ENCODE measurements at regions not wholly inside any gene's neighbourhood (a gene's known extent, or its start where the extent isn't known, plus 50 kb on each side); places are given as distances from the start of the nearest gene placed in this dataset.

DNA sequence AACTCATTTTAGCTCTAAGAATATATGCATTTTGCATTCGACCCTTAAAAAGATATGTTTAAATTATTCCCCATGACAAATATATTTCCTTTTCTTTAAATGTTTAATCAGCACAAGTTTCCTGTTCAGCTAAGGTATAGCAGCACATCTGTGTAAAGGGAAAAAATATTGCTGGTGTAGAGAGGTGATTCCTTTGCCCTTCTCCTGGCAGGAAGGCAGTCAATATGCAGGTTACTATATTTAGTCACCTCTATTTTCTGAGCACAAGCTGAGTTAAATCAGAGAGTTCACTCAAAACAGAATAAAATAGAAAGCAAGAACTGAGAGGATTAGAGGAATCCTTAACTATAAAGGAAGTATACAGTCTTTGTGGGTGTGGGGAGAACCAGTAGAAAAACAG lies 274.4 kb upstream of the PCSK5 start:
- no peak for DNase-seq (ENCODE audit: low read depth)

DNA sequence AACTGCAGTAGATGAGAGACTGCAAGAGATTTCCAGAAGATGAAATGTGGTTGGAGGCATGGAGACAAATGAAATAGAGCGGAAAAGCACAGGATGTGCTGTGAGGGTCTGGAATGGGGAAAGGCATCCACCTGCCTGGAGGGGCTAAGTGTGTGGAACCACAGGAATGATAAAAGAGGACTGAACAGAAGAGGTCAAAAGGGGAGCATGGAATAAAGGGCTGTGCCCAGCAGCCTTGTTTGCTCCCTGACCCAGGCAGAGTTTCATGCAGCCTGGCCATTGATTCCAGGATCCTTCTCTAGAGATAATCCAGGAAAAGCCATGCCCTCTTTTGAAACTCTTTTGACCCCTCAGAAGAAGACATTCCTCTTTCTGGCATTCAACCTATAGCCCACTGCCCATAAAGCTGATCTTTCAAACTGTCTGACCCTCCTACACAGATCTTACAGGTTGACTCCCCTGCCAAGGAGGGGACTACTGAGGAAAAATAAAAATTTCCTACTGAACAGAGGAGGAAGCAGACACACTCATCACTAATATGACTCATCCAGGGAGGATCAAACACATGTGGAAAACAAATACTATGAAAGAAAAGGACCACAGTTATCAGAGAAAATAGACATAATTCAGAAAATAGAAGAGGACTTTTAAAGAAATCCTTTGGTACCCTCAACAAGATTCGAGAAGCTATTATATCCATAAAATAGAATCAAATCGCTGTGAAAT lies 273.5 kb upstream of the PCSK5 start:
- no peak for DNase-seq (ENCODE audit: low read depth)

DNA sequence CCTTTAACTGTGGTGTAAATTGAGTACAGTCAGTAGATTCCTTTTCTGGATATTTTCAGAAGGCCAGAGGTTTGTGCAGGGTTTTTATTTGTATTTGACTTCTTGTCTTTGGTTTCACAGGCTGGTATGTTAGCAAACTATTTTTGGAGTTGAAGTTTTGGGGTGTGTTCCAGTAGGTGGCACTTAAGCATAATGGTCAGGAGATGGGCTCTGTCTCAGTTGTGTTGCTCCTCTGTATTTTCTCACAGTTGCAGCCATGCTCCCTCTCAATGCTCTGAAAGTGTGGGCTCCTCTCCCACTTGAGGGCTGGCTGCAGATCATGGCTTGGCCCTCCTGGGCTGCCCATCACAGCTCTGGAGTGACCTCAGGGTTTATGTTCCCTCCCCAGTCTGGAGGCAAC lies 267.0 kb upstream of the PCSK5 start:
- no peak for DNase-seq (ENCODE audit: low read depth)

DNA sequence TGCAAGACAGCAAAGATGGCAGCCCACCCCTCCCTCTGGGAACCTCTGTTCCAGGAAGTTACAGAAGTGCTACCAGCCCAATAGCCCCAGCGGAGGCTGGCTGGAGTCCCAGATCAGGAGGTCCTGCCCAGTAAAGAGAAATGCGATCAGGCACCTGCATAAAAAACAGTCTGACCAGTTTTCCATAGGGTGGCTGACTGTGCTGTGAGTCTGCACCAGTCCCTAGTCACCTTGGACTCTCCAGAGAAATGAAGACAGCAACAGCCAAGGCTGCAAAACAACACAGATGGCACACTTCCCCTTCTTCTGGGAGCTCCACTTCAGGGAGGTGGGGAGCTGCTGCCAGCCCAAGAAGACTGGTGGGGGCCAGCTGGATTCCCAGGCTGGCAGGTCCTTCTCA lies 265.5 kb upstream of the PCSK5 start:
- no peak for DNase-seq (ENCODE audit: low read depth)

DNA sequence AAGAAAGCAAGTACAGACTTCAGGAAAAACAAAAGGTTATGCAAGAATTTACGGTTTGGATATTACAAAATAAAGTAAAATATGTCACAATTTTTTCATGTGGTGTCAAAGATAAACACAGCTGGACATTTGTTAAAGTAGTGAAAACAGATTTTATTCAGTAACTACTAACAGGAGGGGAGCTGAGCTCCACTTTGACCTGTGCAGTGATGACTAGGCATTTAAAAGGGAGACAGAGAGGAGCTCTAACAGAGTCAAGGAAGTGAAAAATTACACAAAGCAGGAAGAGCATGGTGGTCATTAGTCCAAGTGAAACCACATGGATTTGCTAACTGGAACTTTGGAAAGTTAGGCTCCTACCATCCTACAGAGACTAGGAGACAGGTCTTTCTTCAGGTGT lies 263.6 kb upstream of the PCSK5 start:
- no peak for DNase-seq (ENCODE audit: low read depth)

DNA sequence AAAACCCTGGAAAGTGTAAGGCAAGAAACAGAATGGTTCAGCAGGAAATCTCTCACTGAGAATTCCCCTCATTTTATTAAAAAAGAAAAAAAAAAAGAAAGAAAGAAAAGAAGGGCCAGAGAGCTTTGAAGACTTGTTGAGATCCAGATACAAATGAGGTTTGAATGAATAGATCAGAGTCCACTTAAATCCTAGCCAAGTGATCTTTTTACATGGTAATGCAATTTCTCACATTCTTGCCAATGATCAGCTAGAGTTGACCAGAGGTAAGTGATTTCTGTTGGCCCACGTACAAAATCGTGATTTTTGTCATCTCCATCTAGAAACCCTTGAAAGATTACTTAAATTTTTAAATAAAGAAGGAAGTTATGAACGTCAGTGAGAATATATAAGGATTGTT lies 261.5 kb upstream of the PCSK5 start:
- DNase-seq (ENCODE audit: low read depth) = no peak

DNA sequence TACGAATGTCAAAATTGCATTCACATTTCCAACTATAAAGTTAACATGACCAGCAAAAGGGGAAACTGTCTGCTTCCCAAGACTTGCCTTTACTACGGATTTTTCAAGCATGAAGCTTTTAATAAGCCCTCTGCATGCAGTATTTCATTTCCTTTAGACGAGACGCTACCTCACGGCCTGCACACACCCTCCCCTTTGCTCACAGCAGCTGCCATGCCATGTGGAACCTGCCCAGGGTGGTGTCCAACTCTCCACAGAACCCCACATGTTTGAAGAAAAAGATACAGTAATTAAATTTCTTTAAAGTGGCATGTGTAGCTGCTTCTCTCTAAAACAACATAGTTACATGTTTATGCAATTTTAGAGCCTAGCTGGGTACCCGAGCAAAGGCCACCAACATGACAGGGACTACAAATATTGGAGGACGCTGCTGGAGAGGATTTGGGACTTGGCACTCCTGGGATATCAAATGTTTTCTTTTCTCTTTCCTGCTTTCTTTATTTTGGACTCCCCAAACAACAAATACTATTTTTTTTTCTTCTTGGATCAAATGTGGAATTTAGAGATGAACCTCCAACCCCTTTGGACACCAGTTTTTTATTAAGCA lies 256.9 kb upstream of the PCSK5 start:
- DNase-seq (ENCODE audit: low read depth) = no peak

DNA sequence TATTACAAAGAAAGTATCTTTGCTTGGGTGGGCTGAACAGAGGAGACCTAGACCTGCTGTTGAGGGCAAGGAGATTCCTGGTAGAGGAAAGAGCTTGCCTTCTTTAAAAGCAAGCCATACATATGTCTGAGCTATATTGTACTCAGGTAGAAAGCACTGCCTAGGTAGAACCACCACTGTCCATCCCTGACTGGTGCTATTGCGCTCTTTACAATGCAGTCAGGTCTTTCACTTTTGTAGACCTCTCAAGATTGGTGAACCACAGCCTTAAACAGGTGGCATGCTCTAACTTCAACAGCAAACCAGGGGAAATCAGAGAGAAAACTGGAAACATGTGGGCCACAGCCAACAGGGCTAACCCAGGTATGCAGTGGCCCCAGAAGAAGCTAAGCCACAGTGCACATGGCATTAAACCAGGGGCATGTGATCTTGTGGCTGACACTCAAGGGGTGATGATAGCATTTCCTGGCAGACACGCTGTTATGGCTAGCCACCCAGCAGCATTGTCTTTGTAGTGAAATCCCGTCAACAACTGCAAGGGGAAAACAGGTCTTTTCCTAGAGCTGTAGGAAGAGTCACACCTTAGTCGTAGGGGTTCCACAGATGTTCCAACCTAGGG lies 253.9 kb upstream of the PCSK5 start:
- no peak for DNase-seq (ENCODE audit: low read depth)

DNA sequence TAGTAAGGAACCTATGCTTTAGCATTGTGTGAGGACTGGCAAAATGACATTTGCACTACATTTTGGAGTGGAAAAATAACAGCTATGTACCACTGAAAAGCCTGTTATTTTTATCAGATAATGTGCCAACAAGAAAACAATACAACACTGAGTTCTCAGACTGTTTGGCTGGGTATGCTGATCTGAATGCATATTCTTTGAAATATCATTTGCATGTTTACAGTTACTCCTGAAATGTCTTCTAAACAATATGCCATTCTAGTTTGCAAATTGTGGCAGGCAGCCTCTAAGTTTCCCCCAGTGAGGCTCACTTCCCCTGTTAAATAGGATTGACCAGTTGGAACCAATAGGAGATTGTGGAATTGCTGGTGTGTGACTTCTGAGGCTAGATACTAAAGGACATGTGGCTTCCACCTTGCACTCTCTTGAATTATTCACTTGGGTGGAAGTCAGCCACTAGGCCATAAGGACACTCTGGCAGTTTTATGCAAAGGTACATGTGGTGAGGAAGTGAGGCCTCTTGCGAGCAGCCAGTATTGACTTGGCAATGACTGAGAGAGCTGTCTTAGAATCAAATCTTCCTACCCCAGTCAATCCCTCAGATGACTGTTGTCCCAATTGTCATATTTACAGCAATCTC lies 250.4 kb upstream of the PCSK5 start:
- DNase-seq (ENCODE audit: low read depth) = no peak

DNA sequence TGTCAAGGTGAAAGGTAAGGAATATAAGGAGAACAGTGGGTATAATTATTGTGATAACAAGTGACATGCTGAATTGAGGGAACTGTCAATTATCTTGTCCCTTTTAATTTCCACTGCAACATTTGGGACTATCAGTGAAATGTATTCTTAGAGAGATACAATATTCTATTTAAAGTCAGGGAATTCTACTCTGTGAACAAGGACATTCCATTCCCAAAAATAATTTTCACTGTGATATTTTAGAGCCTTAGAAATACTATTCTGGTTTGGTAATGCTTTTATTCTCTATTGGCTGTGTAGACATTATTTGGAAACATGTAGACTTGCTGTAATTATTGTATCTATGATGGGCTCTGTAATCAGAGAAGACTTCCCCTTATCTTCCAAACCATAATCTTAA lies 248.0 kb upstream of the PCSK5 start:
- DNase-seq (ENCODE audit: low read depth) = no peak

DNA sequence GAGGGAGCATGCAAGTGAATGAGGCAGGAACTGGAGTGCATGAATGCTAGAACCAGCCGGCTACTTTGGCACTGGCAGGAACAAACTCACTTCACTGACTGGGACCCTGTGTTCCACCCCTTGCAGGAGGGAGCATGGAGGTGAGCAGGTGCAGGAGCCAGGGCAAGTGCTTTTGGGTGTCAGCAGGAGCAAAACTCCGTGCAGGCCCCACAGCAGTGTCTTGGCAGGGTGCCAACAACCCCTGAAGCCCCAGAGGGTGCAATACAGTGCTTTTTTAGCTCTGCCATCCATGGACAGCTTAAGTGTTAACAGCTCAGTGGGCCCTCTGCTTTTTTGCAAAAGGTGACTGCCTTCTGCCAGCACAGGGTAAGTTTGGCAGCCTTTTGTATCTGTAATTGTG lies 245.8 kb upstream of the PCSK5 start:
- DNase-seq (ENCODE audit: low read depth) = no peak

DNA sequence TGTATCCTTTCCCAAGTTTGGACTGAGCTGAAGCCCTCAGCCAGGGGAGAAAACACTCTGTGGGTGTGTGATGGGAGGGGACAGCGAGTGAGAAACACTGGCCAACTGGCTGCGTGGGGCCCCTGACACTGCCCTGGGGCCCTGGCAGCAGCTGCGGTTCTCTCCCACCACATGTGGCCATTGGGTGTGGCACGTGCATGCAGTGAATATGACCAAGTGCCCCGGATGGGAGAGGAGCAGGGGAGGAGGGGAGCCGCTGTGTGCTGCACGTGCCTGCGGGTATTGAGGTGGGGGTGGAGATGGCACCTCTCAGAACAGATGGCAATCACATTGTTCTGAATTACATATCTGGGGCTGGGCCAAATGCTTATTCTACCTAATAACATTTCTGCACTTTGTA lies 242.4 kb upstream of the PCSK5 start:
- DNase-seq (ENCODE audit: low read depth) = no peak

DNA sequence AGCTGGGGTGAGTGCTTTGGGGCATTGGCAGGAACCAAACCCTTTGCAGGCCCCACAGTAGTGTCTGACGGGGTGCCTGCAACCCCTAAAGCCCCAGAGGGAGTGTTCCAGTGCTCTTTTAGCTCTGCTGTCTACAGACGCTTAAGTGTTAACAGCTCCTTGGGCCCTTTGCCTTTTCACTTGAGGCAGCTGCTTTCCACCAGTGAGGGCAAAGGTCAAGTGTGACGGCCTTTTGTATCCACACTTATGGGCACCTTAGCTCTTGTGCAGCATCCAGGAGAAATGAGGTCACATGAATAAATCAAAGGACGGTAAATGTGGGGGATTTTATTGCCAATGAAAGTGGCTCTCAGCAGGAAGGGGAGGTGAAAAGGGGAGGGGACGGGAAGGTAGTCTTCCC lies 241.4 kb upstream of the PCSK5 start:
- DNase-seq (ENCODE audit: low read depth) = no peak

DNA sequence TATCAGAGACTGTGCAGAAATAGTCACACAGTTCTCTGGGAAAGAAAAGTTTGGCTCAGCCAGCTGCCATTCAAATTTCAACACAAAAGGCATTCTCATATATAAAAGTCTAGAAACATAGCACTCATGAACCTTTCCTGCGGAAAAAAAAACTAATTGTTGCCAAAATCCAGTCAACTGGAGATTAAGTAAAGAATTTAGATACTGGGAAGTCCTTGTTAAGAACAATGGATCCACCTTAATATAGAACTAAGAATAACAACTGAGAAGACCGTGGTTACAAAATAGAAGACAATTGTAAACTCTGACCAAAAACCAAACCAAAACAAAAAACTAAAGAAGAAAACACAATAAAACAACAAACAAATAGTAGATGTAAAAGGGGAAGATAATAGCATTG lies 238.8 kb upstream of the PCSK5 start:
- DNase-seq (ENCODE audit: low read depth) = no peak

DNA sequence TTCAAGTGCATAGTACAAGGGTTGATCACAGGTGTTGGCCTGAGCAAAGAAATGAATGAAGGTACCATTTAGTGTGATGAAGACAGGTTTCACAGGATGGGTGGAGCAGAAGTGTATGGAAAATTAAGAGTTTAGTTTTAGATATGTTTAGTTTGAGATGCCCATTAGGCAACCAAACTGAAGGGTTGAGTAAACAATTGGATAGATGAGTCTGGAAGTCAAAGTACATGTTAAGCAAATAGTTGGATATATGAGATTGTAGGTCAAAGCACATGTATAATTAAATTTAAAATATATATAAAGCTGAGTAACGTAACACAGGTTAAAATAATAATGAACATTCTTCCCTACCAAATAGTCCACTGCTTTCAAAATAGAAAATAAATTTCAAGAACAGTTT lies 237.1 kb upstream of the PCSK5 start:
- DNase-seq (ENCODE audit: low read depth) = no peak

DNA sequence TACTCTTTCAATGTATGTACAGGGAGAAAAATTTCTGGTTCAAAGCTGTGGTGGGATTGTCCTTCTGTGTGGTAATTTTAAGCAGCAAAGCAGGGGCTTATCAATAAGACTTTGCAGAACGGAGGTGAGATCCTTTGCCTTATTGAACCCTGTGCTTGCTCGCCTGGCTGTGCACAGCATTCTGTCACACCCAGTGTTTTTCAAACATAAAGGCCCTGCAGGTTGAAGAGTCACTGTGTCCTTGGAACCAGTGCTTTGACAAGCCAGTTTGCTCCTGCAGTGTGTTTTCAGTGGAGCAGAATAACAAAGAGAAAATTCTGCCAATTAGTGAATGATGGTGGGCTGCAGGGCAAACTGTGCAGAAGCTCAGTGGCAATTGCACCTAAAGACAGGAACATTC lies 236.7 kb upstream of the PCSK5 start:
- DNase-seq (ENCODE audit: low read depth) = no peak

DNA sequence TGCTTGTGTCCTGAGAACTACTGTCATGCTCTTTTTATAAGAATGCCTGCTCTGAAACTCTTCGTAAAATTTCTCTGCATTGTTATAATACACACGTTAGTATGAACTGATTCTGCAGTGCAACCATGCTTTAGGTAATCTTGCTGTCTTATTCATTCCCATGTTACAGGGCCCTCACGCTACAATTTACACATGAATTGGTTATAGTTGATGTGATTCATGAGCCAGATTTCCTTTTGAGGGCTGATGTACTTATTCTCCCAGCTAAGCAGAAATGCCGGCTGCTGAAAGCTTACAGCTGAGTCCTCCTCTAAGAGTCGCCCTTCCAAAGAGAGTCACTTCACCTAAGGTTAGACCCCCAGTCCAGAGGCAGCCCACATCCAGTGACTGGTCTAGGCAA lies 233.5 kb upstream of the PCSK5 start:
- no peak for DNase-seq (ENCODE audit: low read depth)

DNA sequence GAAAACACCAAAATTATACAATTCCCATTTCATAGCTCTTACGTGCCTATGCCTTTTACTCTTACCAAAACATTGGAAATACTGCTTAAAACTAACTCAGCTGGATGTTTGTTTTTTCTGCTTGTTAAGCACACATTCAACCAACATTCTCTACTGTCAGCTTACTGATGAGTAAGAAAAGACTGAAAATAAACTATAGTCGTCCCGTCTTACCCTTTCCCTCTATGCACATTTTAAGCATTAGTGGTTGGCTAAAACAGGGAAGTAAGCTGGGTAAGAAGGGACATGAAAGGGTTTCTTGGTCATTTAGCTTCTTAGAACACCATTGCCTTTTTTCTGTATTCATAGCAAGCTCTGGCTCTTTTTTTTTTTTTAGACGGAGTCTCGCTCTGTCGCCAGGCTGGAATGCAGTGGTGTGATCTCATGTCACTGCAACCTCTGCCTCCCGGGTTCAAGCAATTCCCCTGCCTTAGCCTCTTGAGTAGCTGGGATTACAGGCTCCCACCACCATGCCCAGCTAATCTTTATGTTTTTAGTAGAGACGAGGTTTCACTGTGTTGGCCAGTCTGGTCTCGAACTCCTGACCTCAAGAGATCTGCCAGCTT lies 232.1 kb upstream of the PCSK5 start:
- DNase-seq (ENCODE audit: low read depth) = no peak

DNA sequence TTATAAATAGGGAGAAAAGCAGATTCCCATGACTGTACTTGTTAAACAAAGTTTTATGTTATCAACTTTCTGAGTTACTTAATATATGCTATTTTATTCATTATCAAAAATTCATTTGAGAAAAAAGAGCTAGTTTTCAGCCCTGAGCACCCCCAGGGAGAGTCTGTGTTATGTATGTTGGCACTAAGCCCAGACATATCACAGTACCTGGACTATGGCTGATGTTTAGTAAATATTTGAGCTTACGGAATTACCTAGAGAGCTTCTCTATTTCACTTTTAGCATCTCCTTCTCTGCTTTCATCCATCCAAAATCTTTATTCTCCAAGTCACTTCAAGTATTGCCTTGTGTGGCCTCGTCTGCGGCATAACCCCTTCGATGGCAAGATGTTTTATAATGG lies 225.9 kb upstream of the PCSK5 start:
- DNase-seq (ENCODE audit: low read depth) = no peak

DNA sequence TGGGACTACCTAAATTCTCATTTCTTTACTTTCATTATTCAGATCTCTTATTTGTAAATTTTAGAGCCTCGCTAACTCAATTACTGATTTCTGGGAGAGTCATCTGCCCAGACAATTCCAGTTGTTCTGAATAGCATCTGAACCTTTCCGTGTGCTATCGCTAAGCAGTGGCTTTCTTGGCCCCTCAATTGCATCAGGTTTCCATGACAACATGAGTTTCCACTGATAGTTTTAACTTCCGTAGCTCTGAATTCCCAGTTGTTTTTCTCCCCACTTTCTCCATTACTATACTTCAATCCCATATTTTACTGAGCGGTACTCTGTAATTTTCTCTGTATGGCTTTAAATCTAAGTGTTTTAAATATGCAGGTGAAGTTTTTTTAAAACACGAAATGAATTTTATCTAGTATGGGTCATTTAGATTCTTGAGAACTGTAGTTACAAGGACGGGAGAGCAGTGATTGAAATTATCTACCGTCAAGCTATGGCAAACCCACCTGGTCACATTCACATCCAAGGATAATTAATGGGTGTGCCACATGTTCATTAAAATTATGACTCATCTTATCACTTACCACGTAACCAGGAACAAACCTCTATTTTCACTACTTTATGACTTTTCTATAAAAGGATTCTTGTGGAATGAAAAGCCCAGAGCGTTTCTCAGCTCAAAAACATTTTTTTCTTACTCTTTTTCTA lies 223.5 kb upstream of the PCSK5 start:
- DNase-seq (ENCODE audit: low read depth) = no peak

DNA sequence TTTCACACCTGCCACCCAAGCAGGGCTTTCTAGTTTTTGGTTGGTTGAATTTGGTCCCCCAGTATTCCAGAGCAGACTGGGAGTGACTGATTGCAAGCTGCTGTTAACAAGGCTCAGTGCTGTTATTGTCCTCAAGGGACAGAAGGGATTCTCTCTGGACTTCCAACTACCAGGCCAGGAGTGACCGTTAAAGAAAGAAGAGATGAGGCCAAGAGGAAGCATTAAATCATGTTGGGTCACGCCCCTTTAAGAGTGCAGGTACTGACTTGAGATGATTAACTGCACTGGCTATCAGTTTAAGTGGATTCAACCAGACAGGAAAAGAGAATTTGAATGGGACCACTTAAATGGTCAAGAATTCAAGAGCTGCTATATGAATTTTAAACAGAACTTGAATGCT lies 220.8 kb upstream of the PCSK5 start:
- no peak for DNase-seq (ENCODE audit: low read depth)

DNA sequence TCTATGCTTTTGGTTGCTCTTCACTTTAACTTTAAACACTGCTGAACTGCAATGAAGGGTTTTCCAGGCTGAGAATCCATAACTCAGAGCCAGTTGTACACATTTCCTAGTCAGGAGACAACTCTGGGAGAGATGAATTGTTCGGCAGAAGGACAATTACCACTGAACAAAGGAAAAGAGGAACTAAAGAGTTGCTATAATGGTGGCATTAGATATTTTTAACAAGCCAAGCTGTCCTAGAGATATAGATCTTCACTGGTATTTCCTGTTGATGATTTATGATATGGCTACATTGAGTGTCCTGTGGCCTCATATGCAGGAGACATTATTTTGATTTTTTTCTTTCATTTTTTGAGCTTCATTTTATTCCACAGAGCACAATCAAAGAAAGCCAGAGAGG lies 219.1 kb upstream of the PCSK5 start:
- no peak for DNase-seq (ENCODE audit: low read depth)

Data from T follicular helper cell (primary cell).